Keratinocyte (primary cell): ENCODE measurements at regions not wholly inside any gene's neighbourhood (a gene's known extent, or its start where the extent isn't known, plus 50 kb on each side); places are given as distances from the start of the nearest gene placed in this dataset.

ENCODE experiments used
- DNase-seq: peaks from one replicate; pipeline ENCODE4 v3.0.0-alpha.2; 2011; ENCODE audit warnings: low read depth, missing footprints, low spot score
- FAIRE-seq: peaks from 2 replicates; lab custom pipeline; 2011; peaks lifted over from hg19 to GRCh38; lab: Jason Lieb, UNC
- H2AFZ ChIP-seq: 2 replicates; pipeline ENCODE4 v1.6.0; 2012; ENCODE audit warnings: low read length, control low read depth, inconsistent platforms; ENCODE audit not compliant: control insufficient read depth
- H3K27ac ChIP-seq: 2 replicates; pipeline ENCODE4 v1.5.1; 2011; ENCODE audit warnings: low read length; ENCODE audit not compliant: control insufficient read depth, insufficient read depth
- H3K27me3 ChIP-seq: 3 replicates; pipeline ENCODE4 v1.6.0; 2011; ENCODE audit warnings: low read length; ENCODE audit not compliant: control insufficient read depth, insufficient read depth; ENCODE audit errors: extremely low read depth
- H3K36me3 ChIP-seq, 2 experiments: 2 replicates in 1 of 2; 3 replicates in 1 of 2; pipeline ENCODE4 v1.5.1; 2011; ENCODE audit warnings: low read length in 2 of 2, mild to moderate bottlenecking in 1 of 2; ENCODE audit not compliant: control insufficient read depth in 2 of 2, insufficient read depth in 2 of 2; ENCODE audit errors: extremely low read depth in 1 of 2
- H3K4me1 ChIP-seq: 3 replicates; pipeline ENCODE4 v1.5.1; 2011; ENCODE audit warnings: low read length; ENCODE audit not compliant: control insufficient read depth, insufficient read depth; ENCODE audit errors: extremely low read depth
- H3K4me2 ChIP-seq: 3 replicates; pipeline ENCODE4 v1.6.0; 2011; ENCODE audit warnings: low read depth, low read length; ENCODE audit not compliant: control insufficient read depth, insufficient read depth; ENCODE audit errors: extremely low read depth
- H3K4me3 ChIP-seq, 3 experiments: fragments of 200-600 bp in 1 of 3; sonication (generic) in 1 of 3; 2 replicates in 2 of 3; 3 replicates in 1 of 3; pipeline ENCODE4 v1.5.1; 2011 to 2016; ENCODE audit warnings: low read length in 3 of 3, mild to moderate bottlenecking in 3 of 3, control low read depth in 2 of 3, inconsistent platforms in 1 of 3, low read depth in 1 of 3, mixed read lengths in 1 of 3, mixed run types in 1 of 3, moderate library complexity in 1 of 3; ENCODE audit not compliant: control insufficient read depth in 2 of 3, insufficient read depth in 2 of 3; ENCODE audit errors: extremely low read depth in 1 of 3
- H3K79me2 ChIP-seq: 2 replicates; pipeline ENCODE4 v1.6.0; 2012; ENCODE audit warnings: low read length; ENCODE audit not compliant: control insufficient read depth, insufficient read depth
- H3K9ac ChIP-seq: 3 replicates; pipeline ENCODE4 v1.6.0; 2011; ENCODE audit warnings: low read length; ENCODE audit not compliant: control insufficient read depth, insufficient read depth; ENCODE audit errors: extremely low read depth
- H3K9me1 ChIP-seq: 3 replicates; pipeline ENCODE4 v1.6.0; 2011; ENCODE audit warnings: low read length; ENCODE audit not compliant: control insufficient read depth, insufficient read depth; ENCODE audit errors: extremely low read depth
- H3K9me3 ChIP-seq: 2 replicates; pipeline ENCODE4 v1.5.1; 2012; ENCODE audit warnings: low read depth, low read length; ENCODE audit not compliant: control insufficient read depth
- H4K20me1 ChIP-seq: 3 replicates; pipeline ENCODE4 v1.6.0; 2011; ENCODE audit warnings: low read length; ENCODE audit not compliant: control insufficient read depth, insufficient read depth; ENCODE audit errors: extremely low read depth
- CTCF ChIP-seq, 3 experiments: IDR thresholded peaks in 1 of 3; conservative IDR thresholded peaks in 1 of 3; optimal IDR thresholded peaks in 1 of 3; 2 replicates in 2 of 3; 3 replicates in 1 of 3; pipeline versions ENCODE3 to v1.5.1; 2011; ENCODE audit warnings: low read length in 3 of 3, mild to moderate bottlenecking in 3 of 3, moderate library complexity in 2 of 3, control low read depth in 1 of 3, inconsistent platforms in 1 of 3; ENCODE audit not compliant: insufficient read depth in 2 of 3; ENCODE audit errors: extremely low read depth in 1 of 3
- EZH2 ChIP-seq: IDR thresholded peaks from one replicate; pipeline ENCODE4 v1.6.1; 2012; ENCODE audit warnings: inconsistent platforms, mild to moderate bottlenecking, low read length, moderate library complexity
- dilution Hi-C: fragments of 300-500 bp; cut with MboI; formaldehyde crosslinking; loops from one replicate; pipeline ENCODE4 v1.7.0; 2020; ENCODE audit warnings: low sequenced_read_pairs; ENCODE audit not compliant: extremely low pct_ligation_motif_present

GRCh38 chr16:79982361-79982760, 381.8 kb upstream of the MAF start:
- Histone ChIP-seq H3K9me1 (no peaks in the 10 kb centered on the region), H3K36me3 (no peaks in the 10 kb centered on the region)
- TF ChIP-seq CTCF (optimal IDR thresholded peaks at IDR 0.05 in 1 of 3, IDR thresholded peaks at IDR 0.05 in 1 of 3, conservative IDR thresholded peaks at IDR 0.05 in 1 of 3; ENCODE audit: extremely low read depth in 1 of 3, insufficient read depth in 2 of 3, low read length in 3 of 3) (no peak), EZH2 (no peak)

GRCh38 chr16:79981814-79982213, 381.3 kb upstream of the MAF start:
- DNase-seq: no peak
- FAIRE-seq: no peak

More at GRCh38 chr16:79982361-79982760, 381.8 kb upstream of the MAF start:
- FAIRE-seq (no peak), DNase-seq (no peak)
- Histone ChIP-seq H3K9ac (no peak overlapping the region), H3K4me2 (no peak overlapping the region), H3K4me1 (no peaks in the 10 kb centered on the region), H4K20me1 (no peaks in the 10 kb centered on the region), H3K9me3 (no peaks in the 10 kb centered on the region), H3K27me3 (no peaks in the 10 kb centered on the region), H2AFZ (no peak overlapping the region), H3K4me3 (no peak overlapping the region), H3K79me2 (no peaks in the 10 kb centered on the region), H3K27ac (no peak overlapping the region)
- dilution Hi-C loops: no loop called here

More at GRCh38 chr16:79981814-79982213, 381.3 kb upstream of the MAF start:
- H3K9ac ChIP-seq: no peak overlapping the region
- H3K9me3 ChIP-seq: no peaks in the 10 kb centered on the region
- H3K9me1 ChIP-seq: no peaks in the 10 kb centered on the region
- dilution Hi-C loops: no loop called here
- no peaks in the 10 kb centered on the region for H3K79me2 ChIP-seq
- H4K20me1 ChIP-seq: no peaks in the 10 kb centered on the region
- H3K4me3 ChIP-seq: no peak overlapping the region
- no peak overlapping the region for H3K27ac ChIP-seq
- TF ChIP-seq EZH2 (no peak), CTCF (optimal IDR thresholded peaks at IDR 0.05 in 1 of 3, IDR thresholded peaks at IDR 0.05 in 1 of 3, conservative IDR thresholded peaks at IDR 0.05 in 1 of 3; ENCODE audit: extremely low read depth in 1 of 3, insufficient read depth in 2 of 3, low read length in 3 of 3) (no peak)
- no peak overlapping the region for H2AFZ ChIP-seq
- H3K27me3 ChIP-seq: no peaks in the 10 kb centered on the region
- no peaks in the 10 kb centered on the region for H3K36me3 ChIP-seq
- H3K4me1 ChIP-seq: no peaks in the 10 kb centered on the region
- no peak overlapping the region for H3K4me2 ChIP-seq
